ENCODE measurements at regions not wholly inside any gene's neighbourhood (a gene's known extent, or its start where the extent isn't known, plus 50 kb on each side); places are given as distances from the start of the nearest gene placed in this dataset.

GRCh38 chr2:193476171-193476800 is 1281.6 kb upstream of the TMEFF2 start:
- intact Hi-C loops (cut with DNase I; ENCODE audit: low total_unique reads), result no loop called here

GRCh38 chr2:193475038-193475437 is 1280.3 kb upstream of the TMEFF2 start:
- Histone ChIP-seq H3K36me3 (no peaks in the 10 kb centered on the region), H3K27ac (peak overlapping the region in 1 of 8 donors; percentile 47), H3K4me3 (no peak overlapping the region), H3K9me3 (peaks cover 0 to 23% (median 0%) of the 10 kb centered on the region in 8 donors), H3K27me3 (replicated peaks in 1 of 7) (no peaks in the 10 kb centered on the region), H3K4me1 (peaks cover 0 to 9% (median 0%) of the 10 kb centered on the region in 6 donors)
- intact Hi-C loops (cut with DNase I; ENCODE audit: low total_unique reads), result no loop called here
- no peak for DNase-seq
- WGBS, 5 donors, result 57 to 85% (median 78%) methylated on average over 3 of the region's 3 CpGs
- no peak for TF ChIP-seq CTCF (IDR thresholded peaks at IDR 0.05 in 8 of 11, conservative IDR thresholded peaks at IDR 0.05 in 3 of 11)
- TF ChIP-seq POLR2AphosphoS5 (IDR thresholded peaks at IDR 0.05), result no peak
- TF ChIP-seq POLR2A (IDR thresholded peaks at IDR 0.05), result no peak

More at GRCh38 chr2:193476171-193476800, 1281.6 kb upstream of the TMEFF2 start:
- Histone ChIP-seq H3K4me3 (no peak overlapping the region), H3K27ac (peak overlapping the region in 1 of 8 donors; percentile 47), H3K4me1 (peaks cover 0 to 9% (median 0%) of the 10 kb centered on the region in 6 donors), H3K27me3 (replicated peaks in 1 of 7) (no peaks in the 10 kb centered on the region), H3K9me3 (peaks cover 0 to 23% (median 0%) of the 10 kb centered on the region in 8 donors), H3K36me3 (no peaks in the 10 kb centered on the region)
- no peak for DNase-seq
- 42 to 51% (median 50%) methylated on average over 6 of the region's 6 CpGs for WGBS, 5 donors
- no peak for TF ChIP-seq CTCF (IDR thresholded peaks at IDR 0.05 in 8 of 11, conservative IDR thresholded peaks at IDR 0.05 in 3 of 11)
- TF ChIP-seq POLR2AphosphoS5 (IDR thresholded peaks at IDR 0.05), result no peak
- no peak for TF ChIP-seq POLR2A (IDR thresholded peaks at IDR 0.05)

GRCh38 chr2:193469251-193469650 is 1274.5 kb upstream of the TMEFF2 start:
- H3K36me3 ChIP-seq, result no peaks in the 10 kb centered on the region
- WGBS, 5 donors, result 31 to 59% (median 42%) methylated on average over 3 of the region's 3 CpGs
- peaks cover 0 to 8% (median 0%) of the 10 kb centered on the region in 6 donors for H3K4me1 ChIP-seq
- H3K4me3 ChIP-seq, result no peak overlapping the region
- no peak overlapping the region for H3K27ac ChIP-seq
- intact Hi-C loops (cut with DNase I; ENCODE audit: low total_unique reads), result no loop called here
- TF ChIP-seq CTCF (IDR thresholded peaks at IDR 0.05 in 8 of 11, conservative IDR thresholded peaks at IDR 0.05 in 3 of 11) (no peak), POLR2AphosphoS5 (IDR thresholded peaks at IDR 0.05) (no peak), POLR2A (IDR thresholded peaks at IDR 0.05) (no peak)
- H3K9me3 ChIP-seq, result peaks cover 0 to 29% (median 3%) of the 10 kb centered on the region in 8 donors
- no peaks in the 10 kb centered on the region for H3K27me3 ChIP-seq (replicated peaks in 1 of 7)
- no peak for DNase-seq

- H3K36me3 ChIP-seq, result no peaks in the 10 kb centered on the region
Observed at GRCh38 chr2:193467276-193467987, 1272.7 kb upstream of the TMEFF2 start.

More at GRCh38 chr2:193467276-193467987, 1272.7 kb upstream of the TMEFF2 start:
- intact Hi-C loops (cut with DNase I; ENCODE audit: low total_unique reads), result no loop called here
- Histone ChIP-seq H3K27ac (no peak overlapping the region), H3K9me3 (peaks cover 0 to 18% (median 6%) of the 10 kb centered on the region in 8 donors), H3K4me1 (peaks cover 0 to 8% (median 0%) of the 10 kb centered on the region in 6 donors), H3K4me3 (no peak overlapping the region), H3K27me3 (replicated peaks in 1 of 7) (no peaks in the 10 kb centered on the region)
- TF ChIP-seq CTCF (IDR thresholded peaks at IDR 0.05 in 8 of 11, conservative IDR thresholded peaks at IDR 0.05 in 3 of 11) (no peak), POLR2A (IDR thresholded peaks at IDR 0.05) (no peak), POLR2AphosphoS5 (IDR thresholded peaks at IDR 0.05) (no peak)
- DNase-seq, result no peak

All from spleen (tissue), 11 donors.